GM21367 (cell line): ENCODE measurements at regions not wholly inside any gene's neighbourhood (a gene's known extent, or its start where the extent isn't known, plus 50 kb on each side); places are given as distances from the start of the nearest gene placed in this dataset.
"Not testable (repeated sequence)": the region's sequence is repeated elsewhere in the genome, so short reads cannot be mapped to it uniquely, and the experiment has no call there.

ENCODE experiments used
- ATAC-seq: cut with Tn5 transposase; IDR thresholded peaks from one replicate; pipeline ENCODE4 v1.9.1; 2021; ENCODE audit not compliant: unreplicated experiment

- ATAC-seq: no peak
Observed at GRCh38 chr5:63025679-63026078, 447.1 kb downstream of the LRRC70 start.

GRCh38 chr5:63022403-63022802, 443.8 kb downstream of the LRRC70 start:
- ATAC-seq: no peak

- ATAC-seq: no peak
Observed at GRCh38 chr5:63011158-63011557, 432.5 kb downstream of the LRRC70 start.

GRCh38 chr5:63008195-63008594, 429.6 kb downstream of the LRRC70 start:
- no peak for ATAC-seq

- not testable (repeated sequence) for ATAC-seq
Observed at GRCh38 chr5:62994842-62995241, 416.2 kb downstream of the LRRC70 start.

- ATAC-seq: no peak
Observed at GRCh38 chr5:62985749-62986148, 407.1 kb downstream of the LRRC70 start.

GRCh38 chr5:62982348-62982747, 403.7 kb downstream of the LRRC70 start:
- ATAC-seq: no peak

- no peak for ATAC-seq
Observed at GRCh38 chr5:62980884-62981283, 402.3 kb downstream of the LRRC70 start.

- no peak for ATAC-seq
Observed at GRCh38 chr5:62979472-62979871, 400.9 kb downstream of the LRRC70 start.

GRCh38 chr5:62977661-62978060, 399.0 kb downstream of the LRRC70 start:
- no peak for ATAC-seq

GRCh38 chr5:62974623-62975022, 396.0 kb downstream of the LRRC70 start:
- ATAC-seq: no peak

GRCh38 chr5:62969409-62970120, 390.9 kb downstream of the LRRC70 start:
- no peak for ATAC-seq

GRCh38 chr5:62964428-62964827, 385.8 kb downstream of the LRRC70 start:
- ATAC-seq: no peak

GRCh38 chr5:62960781-62961180, 382.2 kb downstream of the LRRC70 start:
- no peak for ATAC-seq

GRCh38 chr5:62956597-62956996, 378.0 kb downstream of the LRRC70 start:
- ATAC-seq: no peak

GRCh38 chr5:62954578-62954977, 376.0 kb downstream of the LRRC70 start:
- ATAC-seq: no peak

GRCh38 chr5:62948301-62948700, 369.7 kb downstream of the LRRC70 start:
- ATAC-seq: no peak

- ATAC-seq: no peak
Observed at GRCh38 chr5:62942384-62942783, 363.8 kb downstream of the LRRC70 start.

- no peak for ATAC-seq
Observed at GRCh38 chr5:62938927-62939326, 360.3 kb downstream of the LRRC70 start.

- no peak for ATAC-seq
Observed at GRCh38 chr5:62937661-62938558, 359.3 kb downstream of the LRRC70 start.

- no peak for ATAC-seq
Observed at GRCh38 chr5:62935660-62936059, 357.0 kb downstream of the LRRC70 start.

- no peak for ATAC-seq
Observed at GRCh38 chr5:62934319-62934718, 355.7 kb downstream of the LRRC70 start.
